Type B pancreatic cell (in vitro differentiated cells): ENCODE measurements at regions not wholly inside any gene's neighbourhood (a gene's known extent, or its start where the extent isn't known, plus 50 kb on each side); places are given as distances from the start of the nearest gene placed in this dataset.

Experiments used
- DNase-seq: peaks from one replicate; pipeline ENCODE4 v3.0.0; 2021; ENCODE audit warnings: mixed read lengths; ENCODE audit not compliant: unreplicated experiment; ENCODE audit errors: extremely low spot score
- H3K27ac Mint-ChIP-seq: 2 replicates; pipeline ENCODE4 v1.8.0; 2021; ENCODE audit warnings: mild to moderate bottlenecking, mixed read lengths
- H3K27me3 Mint-ChIP-seq: 2 replicates; pipeline ENCODE4 v1.8.0; 2021; ENCODE audit warnings: mixed read lengths
- H3K36me3 Mint-ChIP-seq: 2 replicates; pipeline ENCODE4 v1.8.0; 2021; ENCODE audit warnings: mixed read lengths
- H3K4me1 Mint-ChIP-seq: one replicate; pipeline ENCODE4 v1.8.0; 2021; ENCODE audit warnings: mixed read lengths; ENCODE audit not compliant: unreplicated experiment
- H3K4me3 Mint-ChIP-seq: 2 replicates; pipeline ENCODE4 v1.8.0; 2021; ENCODE audit warnings: mild to moderate bottlenecking, mixed read lengths
- H3K9me3 Mint-ChIP-seq: 2 replicates; pipeline ENCODE4 v1.8.0; 2021; ENCODE audit warnings: mixed read lengths
- CTCF ChIP-seq: fragments of 200-600 bp; sonication (generic); conservative IDR thresholded peaks from 2 replicates; pipeline ENCODE4 v1.5.0; 2021; ENCODE audit warnings: antibody characterized with exemption, mild to moderate bottlenecking

- no peaks in the 10 kb centered on the region for H3K9me3 Mint-ChIP-seq
- no peaks in the 10 kb centered on the region for H3K36me3 Mint-ChIP-seq
- TF ChIP-seq CTCF, result no peak
- H3K27me3 Mint-ChIP-seq, result no peaks in the 10 kb centered on the region
- no peaks in the 10 kb centered on the region for H3K4me1 Mint-ChIP-seq
- H3K4me3 Mint-ChIP-seq, result no peak overlapping the region
- no peak for DNase-seq
- H3K27ac Mint-ChIP-seq, result no peak overlapping the region
Observed at GRCh38 chr7:142420554-142421362, 162.9 kb upstream of the PRSS58 start.

GRCh38 chr7:142418326-142418725 is 160.5 kb upstream of the PRSS58 start:
- no peaks in the 10 kb centered on the region for H3K36me3 Mint-ChIP-seq
- DNase-seq, result no peak
- H3K4me3 Mint-ChIP-seq, result no peak overlapping the region
- no peaks in the 10 kb centered on the region for H3K4me1 Mint-ChIP-seq
- H3K27ac Mint-ChIP-seq, result no peak overlapping the region
- H3K27me3 Mint-ChIP-seq, result no peaks in the 10 kb centered on the region
- TF ChIP-seq CTCF, result no peak
- no peaks in the 10 kb centered on the region for H3K9me3 Mint-ChIP-seq

GRCh38 chr7:142414915-142415314 is 157.1 kb upstream of the PRSS58 start:
- Mint-ChIP-seq H3K36me3 (no peaks in the 10 kb centered on the region), H3K4me3 (no peak overlapping the region), H3K27ac (no peak overlapping the region), H3K4me1 (no peaks in the 10 kb centered on the region), H3K27me3 (no peaks in the 10 kb centered on the region), H3K9me3 (no peaks in the 10 kb centered on the region)
- no peak for DNase-seq
- no peak for TF ChIP-seq CTCF

- Mint-ChIP-seq H3K9me3 (no peaks in the 10 kb centered on the region), H3K4me1 (no peaks in the 10 kb centered on the region), H3K27me3 (no peaks in the 10 kb centered on the region), H3K27ac (no peak overlapping the region), H3K4me3 (no peak overlapping the region), H3K36me3 (no peaks in the 10 kb centered on the region)
- DNase-seq, result no peak
- no peak for TF ChIP-seq CTCF
Observed at GRCh38 chr7:142414135-142414534, 156.3 kb upstream of the PRSS58 start.

GRCh38 chr7:142413280-142414000 is 155.6 kb upstream of the PRSS58 start:
- Mint-ChIP-seq H3K27me3 (no peaks in the 10 kb centered on the region), H3K9me3 (no peaks in the 10 kb centered on the region), H3K4me1 (no peaks in the 10 kb centered on the region), H3K27ac (no peak overlapping the region), H3K4me3 (no peak overlapping the region), H3K36me3 (no peaks in the 10 kb centered on the region)
- no peak for TF ChIP-seq CTCF
- no peak for DNase-seq
